ENCODE measurements at regions not wholly inside any gene's neighbourhood (a gene's known extent, or its start where the extent isn't known, plus 50 kb on each side); places are given as distances from the start of the nearest gene placed in this dataset.

- no peaks in the 10 kb centered on the region for H3K36me3 ChIP-seq
- no peak for TF ChIP-seq CTCF (IDR thresholded peaks at IDR 0.05; ENCODE audit: low read depth, low read length)
- H3K27me3 ChIP-seq: no peaks in the 10 kb centered on the region
- H3K4me1 ChIP-seq: peaks cover 3% of the 10 kb centered on the region
- H3K4me3 ChIP-seq (ENCODE audit: low read depth, low read length): no peak overlapping the region
- H3K9me3 ChIP-seq: no peaks in the 10 kb centered on the region
- no peak for DNase-seq
These were observed 235.2 kb upstream of the NOX3 start for GRCh38 chr6:155690820-155691219.

- Histone ChIP-seq H3K9me3 (no peaks in the 10 kb centered on the region), H3K36me3 (no peaks in the 10 kb centered on the region), H3K4me1 (no peaks in the 10 kb centered on the region), H3K4me3 (ENCODE audit: low read depth, low read length) (no peak overlapping the region), H3K27me3 (no peaks in the 10 kb centered on the region)
- DNase-seq: no peak
- TF ChIP-seq CTCF (IDR thresholded peaks at IDR 0.05; ENCODE audit: low read depth, low read length): no peak
These were observed 232.0 kb upstream of the NOX3 start for GRCh38 chr6:155687645-155688044.

DNA sequence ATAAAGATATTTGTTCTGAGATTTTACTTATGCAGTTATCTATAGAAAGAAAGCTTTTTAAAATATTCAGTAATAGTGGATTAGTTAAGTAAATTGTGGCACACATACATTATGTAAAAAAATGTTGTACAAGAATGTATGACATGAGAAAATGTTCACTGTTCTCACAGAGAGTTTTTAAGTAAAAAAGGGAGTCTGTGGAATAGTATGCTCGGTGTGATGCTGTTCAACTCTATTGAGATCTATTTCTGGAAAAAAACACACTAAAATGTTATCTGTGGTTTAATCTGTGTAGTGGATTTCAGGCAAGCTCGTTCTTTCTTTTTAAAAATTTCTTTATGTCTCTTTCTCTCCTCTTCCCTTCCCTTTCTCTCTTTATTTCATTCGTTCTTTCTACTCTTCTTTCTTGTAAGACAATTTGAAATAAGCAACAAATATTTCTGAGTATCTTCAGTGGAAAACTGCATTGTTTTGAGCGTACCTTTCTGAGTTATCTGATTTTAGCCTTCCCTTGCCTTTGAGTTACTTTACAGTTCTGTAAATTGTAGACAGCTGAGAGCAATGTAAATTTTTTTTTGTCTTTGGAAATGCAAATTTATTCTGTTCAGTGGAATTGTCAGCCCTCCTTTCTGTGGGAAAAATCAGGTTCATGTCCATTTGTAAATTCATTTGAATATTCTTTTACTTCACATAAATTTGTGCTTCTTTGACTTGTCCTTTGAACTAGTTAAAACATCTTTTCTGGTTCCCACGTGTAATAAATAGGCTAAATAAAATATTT is 229.0 kb upstream of the NOX3 start:
- Histone ChIP-seq H3K36me3 (no peaks in the 10 kb centered on the region), H3K9me3 (no peaks in the 10 kb centered on the region), H3K4me1 (no peaks in the 10 kb centered on the region), H3K27me3 (no peaks in the 10 kb centered on the region), H3K4me3 (ENCODE audit: low read depth, low read length) (no peak overlapping the region)
- no peak for DNase-seq
- TF ChIP-seq CTCF (IDR thresholded peaks at IDR 0.05; ENCODE audit: low read depth, low read length): no peak

DNA sequence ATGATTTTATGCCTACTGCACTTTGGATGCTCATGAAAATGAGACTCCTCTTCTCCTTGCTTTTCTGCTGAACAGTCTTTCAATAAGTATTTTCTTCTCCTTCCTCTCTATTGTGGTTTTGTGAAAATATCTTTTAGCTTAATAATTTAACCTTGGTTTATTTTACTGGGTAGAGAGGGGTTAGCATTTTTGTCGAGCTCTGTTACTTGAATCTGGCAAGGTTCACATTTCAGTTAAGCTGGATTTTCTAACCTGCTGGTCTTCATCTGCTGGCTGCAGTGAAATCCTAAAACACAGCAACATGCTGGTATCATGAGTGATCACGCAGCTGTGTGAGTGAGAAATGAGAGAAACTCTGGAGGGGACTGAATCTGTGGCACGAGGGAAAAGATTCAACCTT is 222.7 kb upstream of the NOX3 start:
- no peak overlapping the region for H3K4me3 ChIP-seq (ENCODE audit: low read depth, low read length)
- TF ChIP-seq CTCF (IDR thresholded peaks at IDR 0.05; ENCODE audit: low read depth, low read length): no peak
- no peaks in the 10 kb centered on the region for H3K9me3 ChIP-seq
- no peaks in the 10 kb centered on the region for H3K4me1 ChIP-seq
- H3K27me3 ChIP-seq: no peaks in the 10 kb centered on the region
- DNase-seq: no peak
- H3K36me3 ChIP-seq: no peaks in the 10 kb centered on the region

DNA sequence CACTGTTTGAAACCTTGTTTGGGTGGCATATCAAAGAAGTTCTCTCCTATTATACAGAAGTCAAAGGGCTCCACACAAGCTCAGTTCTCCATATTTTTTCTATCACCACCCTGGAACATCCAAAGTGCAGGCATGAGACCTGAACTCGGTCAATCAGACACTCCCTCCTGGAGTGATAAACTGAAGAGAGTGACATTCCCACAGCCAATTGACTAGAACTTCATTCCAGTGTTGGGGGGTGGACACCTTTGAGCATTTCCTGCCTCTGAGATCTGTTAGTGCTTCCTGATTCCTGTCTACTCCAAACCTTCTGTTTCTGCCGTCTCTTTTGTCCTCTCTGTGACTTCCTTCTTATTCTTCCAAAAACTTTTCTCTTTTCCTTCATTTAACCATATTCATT is 220.7 kb upstream of the NOX3 start:
- no peak for DNase-seq
- H3K4me1 ChIP-seq: no peaks in the 10 kb centered on the region
- no peak for TF ChIP-seq CTCF (IDR thresholded peaks at IDR 0.05; ENCODE audit: low read depth, low read length)
- H3K27me3 ChIP-seq: no peaks in the 10 kb centered on the region
- no peaks in the 10 kb centered on the region for H3K9me3 ChIP-seq
- H3K36me3 ChIP-seq: no peaks in the 10 kb centered on the region
- no peak overlapping the region for H3K4me3 ChIP-seq (ENCODE audit: low read depth, low read length)

DNA sequence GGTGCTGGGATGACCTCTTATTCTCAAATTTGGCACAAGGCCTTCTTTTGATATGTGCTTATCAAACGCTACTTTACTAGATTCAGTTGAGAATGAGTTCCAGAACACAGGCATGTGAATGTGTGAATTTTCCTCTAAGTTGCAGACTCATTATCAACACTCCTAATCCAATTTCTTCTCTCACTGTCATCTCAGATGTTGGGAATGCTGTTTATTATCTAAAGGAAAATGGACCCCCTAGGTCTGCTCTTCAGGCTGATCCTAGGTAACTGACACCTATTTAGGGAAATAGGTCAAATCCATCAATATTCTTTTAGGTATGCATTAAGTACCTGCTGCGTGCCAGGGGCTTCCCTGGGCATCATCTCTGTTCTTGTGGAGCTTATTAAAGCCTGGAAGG is 215.0 kb upstream of the NOX3 start:
- no peaks in the 10 kb centered on the region for H3K36me3 ChIP-seq
- H3K9me3 ChIP-seq: no peaks in the 10 kb centered on the region
- H3K27me3 ChIP-seq: no peaks in the 10 kb centered on the region
- H3K4me3 ChIP-seq (ENCODE audit: low read depth, low read length): no peak overlapping the region
- no peak for DNase-seq
- no peaks in the 10 kb centered on the region for H3K4me1 ChIP-seq
- TF ChIP-seq CTCF (IDR thresholded peaks at IDR 0.05; ENCODE audit: low read depth, low read length): no peak

Measured in BE2C (cell line).